GM19455 (cell line): ENCODE measurements at regions not wholly inside any gene's neighbourhood (a gene's known extent, or its start where the extent isn't known, plus 50 kb on each side); places are given as distances from the start of the nearest gene placed in this dataset.
"Not testable (repeated sequence)": the region's sequence is repeated elsewhere in the genome, so short reads cannot be mapped to it uniquely, and the experiment has no call there.

Experiments used
- ATAC-seq: cut with Tn5 transposase; IDR thresholded peaks from one replicate; pipeline ENCODE4 v1.9.1; 2021; ENCODE audit not compliant: unreplicated experiment

DNA sequence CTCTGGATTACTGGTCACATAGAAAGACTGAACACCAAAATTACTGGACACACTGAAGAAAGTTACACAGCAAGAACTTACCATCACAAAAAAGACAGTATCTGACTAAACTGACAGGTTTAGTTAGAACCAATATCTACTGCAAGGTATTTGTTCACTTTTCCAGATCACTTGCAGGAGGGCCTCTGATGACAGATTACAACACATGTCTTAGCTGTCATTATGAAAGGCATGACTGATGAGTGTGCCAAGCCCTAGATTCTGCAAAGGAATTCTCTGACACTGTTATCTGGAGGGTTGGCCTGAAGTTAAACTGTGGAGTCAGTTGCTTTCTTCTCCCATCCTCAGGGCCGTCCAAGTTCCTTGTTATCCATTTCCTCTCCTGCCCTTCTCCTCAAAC lies 242.7 kb downstream of the KIF20B start:
- ATAC-seq = no peak

GRCh38 chr10:89946106-89946505 lies 244.7 kb downstream of the KIF20B start:
- no peak for ATAC-seq

DNA sequence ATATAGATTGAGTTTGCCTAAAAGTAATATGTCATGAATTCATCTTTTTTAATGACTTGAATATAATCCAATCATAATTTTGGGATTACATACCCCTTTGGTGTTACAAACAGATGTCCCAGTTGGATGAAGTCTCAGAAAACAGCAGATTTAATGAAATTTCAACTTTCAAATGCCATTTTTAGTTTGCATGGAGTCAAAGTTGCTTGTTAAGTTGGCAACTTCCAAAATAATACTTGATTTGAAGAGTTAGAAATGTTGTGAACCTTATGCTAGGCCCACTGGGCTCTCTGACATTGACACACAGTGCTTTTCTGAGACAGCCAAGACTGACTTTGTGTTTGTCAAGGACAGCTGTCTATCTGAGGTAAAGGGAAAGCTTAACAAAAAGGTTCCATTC lies 248.1 kb downstream of the KIF20B start:
- ATAC-seq = no peak

DNA sequence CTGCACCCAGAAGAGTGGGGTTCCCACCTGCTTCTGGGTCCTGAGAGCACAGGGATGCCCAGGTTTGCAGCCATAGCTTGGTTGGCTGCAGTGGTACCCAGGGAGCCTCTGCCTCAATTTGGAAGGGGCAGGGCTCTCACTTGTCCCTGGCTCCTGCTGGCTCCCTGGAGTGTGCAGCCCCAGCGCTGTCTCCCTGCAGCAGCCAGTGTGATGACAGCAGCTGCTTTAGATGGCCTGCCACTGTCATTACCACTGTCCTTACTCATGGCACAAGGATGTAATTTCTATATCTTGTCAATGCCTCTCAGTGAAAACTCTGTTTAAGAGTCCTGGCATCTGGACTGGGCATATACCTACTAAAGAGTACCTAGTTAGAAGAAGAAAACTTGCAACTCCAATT lies 250.9 kb downstream of the KIF20B start:
- no peak for ATAC-seq

DNA sequence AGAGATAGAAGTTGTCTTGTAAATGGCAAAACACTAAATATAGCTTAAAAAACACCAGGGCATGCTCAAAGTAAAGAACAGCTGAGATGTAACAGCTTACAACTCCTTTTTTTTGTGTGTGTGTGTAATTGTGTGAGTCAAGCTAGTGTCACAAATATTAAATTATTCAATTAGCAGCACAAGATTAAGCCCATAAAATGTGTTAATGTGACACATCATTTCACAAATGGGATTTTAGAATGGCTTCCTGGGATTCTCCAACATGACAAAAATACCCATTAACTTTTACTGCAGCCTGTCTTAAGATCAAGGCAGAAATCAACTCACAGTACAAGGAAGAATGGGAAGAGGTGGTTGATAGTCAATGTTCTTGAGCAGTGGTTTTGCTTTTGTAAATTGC lies 251.4 kb downstream of the KIF20B start:
- ATAC-seq = no peak

DNA sequence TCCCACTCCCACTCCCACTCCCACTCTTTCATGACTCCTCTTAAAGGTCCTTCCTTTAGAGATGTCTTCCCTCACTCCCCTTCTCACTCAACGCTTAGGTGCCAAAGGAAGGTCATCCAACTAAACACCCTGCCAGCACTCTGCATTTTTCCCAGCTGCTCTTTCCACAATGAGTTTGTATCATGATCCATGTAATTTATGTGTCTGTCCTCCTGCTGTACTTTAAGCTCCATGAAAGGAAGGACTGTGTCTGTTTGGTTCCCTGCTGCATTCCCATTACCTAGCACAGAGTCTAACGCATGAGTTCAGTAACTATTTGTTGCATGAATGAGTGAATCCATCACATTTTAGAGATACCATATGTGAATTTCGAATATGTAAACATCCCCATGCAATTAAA lies 252.7 kb downstream of the KIF20B start:
- no peak for ATAC-seq

DNA sequence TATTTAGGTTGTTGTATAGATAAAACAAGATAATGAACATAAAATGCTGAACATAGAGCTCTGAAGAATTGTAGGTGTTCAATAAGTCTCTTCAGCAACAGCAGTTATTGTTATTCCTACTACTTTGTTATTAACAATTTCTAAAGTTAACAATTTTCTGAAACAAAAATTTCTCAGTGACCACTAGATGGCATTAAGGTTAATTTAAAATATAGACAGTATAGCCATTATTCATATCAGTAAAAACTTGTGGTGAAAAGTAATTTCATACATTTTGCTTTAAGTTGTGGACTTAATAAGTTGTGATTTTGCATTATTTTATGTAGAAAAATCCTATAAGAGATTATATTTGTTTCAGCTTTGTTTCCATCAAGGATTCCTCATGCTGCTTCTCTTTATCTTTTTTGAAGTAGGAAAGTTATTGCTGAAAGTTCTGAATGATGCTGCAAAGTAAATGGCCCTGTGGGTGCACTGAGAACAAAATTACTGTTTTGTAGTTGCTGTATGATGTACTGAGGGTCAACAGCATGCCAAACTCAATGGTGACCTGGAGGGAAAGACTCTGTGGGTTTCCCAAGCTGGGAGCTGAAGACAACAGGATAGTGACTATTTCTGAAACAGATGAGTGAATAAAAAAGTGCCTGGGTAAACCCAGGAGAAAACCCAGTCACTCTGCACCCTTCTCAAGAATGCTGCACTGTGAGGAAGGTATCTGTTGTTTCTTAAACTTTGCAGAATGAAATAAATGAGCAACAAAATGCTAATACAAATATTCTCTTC lies 253.6 kb downstream of the KIF20B start:
- no peak for ATAC-seq

DNA sequence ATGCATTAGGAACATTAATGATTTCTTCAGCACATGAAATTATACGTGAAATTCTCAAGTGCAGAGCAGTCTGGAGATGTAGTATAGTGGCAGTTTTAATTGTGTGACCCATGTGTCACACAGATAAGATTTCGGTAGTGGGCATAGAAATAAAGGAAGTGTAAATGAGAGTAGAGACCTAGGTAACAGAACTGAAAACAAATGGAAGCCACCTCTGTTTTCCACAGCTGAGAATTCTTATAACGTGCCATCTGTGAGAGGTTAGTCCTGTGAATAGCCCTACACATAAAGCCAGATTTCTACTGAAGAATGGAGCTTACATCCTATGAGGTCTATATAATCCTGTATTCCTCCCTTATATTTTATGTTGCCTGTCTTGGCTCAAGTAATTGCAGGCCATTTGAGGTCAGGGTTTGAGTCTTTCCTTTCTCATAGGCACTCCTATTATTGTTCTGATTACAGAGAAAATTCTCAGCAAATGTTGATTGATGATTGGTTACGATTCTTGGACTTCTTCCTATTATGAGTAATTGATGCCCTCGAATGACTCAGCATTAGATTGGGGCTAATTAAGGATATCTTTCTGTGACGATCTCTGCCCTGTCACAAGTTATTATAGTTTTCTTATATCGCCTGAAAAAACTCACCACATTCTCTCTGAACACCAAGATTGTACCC lies 258.2 kb downstream of the KIF20B start:
- ATAC-seq = no peak

DNA sequence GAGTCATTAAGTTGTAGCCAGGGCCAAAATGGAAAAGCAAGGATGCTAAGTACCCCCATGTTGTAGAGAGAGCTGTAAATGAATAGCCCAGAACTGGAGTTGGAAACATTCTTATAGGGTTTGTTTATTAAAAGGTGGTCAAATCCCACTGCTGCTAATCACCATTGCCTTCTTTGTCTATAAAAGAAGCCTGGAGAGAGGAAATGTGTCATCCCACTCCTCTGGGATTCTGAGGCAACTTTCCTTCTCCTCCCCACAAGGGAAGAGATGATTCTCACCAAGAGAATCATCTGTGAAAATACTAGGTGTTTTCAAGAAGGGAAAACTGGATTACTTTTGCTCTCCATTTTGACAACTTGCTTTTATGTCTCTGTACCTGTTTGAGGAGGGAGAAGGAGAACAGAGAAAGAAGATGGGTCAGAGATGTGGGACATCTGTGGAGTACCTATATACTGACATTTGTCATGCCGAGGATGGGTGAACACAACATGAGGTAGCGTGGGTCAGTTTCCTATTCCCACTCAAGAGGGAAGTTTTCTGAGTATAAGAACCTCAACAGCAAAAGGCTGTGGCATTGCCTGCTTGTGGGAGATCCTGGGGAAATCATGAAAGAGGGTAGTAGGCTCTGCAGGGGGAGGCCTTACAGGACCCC lies 262.2 kb downstream of the KIF20B start:
- ATAC-seq = no peak

DNA sequence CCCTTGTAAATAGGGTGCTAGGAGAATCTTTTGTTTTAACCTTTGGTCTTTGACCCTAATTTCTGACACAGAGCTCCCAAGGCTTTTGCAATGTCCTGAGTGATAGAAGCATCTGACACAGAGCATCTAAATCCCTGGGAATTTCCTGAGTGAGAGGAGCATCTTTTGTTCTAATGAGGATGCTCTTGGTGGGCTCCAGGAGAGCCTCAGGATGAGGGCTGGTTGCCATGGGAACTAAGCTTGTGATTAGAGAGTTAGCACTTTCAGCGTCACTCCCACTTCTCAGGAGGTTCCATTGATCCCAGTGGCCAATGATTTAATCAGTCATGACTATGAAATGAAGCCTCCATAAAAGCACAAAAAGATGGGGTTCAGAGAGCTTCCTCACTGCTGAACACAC lies 264.8 kb downstream of the KIF20B start:
- ATAC-seq = no peak

DNA sequence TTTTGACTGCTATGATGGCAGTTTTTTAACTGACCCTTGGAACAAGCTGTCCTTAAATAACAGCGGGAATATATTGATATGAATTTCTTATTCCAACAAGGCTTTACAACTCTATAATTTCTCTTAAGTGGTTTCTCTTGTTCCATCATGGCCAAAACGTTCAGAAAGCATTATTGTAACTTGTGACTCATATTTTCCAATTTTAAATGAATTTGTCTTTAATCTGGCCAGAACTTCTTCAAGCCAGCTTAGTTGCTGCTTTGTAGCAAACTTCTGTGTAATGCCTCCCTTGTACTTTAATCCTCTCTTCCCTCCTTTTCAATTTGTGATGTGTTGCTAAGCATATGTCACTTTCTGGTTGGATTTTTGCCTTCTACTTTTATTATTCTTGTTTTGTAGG lies 271.9 kb downstream of the KIF20B start:
- ATAC-seq = no peak

GRCh38 chr10:89975071-89975470 lies 273.7 kb downstream of the KIF20B start:
- ATAC-seq = no peak

DNA sequence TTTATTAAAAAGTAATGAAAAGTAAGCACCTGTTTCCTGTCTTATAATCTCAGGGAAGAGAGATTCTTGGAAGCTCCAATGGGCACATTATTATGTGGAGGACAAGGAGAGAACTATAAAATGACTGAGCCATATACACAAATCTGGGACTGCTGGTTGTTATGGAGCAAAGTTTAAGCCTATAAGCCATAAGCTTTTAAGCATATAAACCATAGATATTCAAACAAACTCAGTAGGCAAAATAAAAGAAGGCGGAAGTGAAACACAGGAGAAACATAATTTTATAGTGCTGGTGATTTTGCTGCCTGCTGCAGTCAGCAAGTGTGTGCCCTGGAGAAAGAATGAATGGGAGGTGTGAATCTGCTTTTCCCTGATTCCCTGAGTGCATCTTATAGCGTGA lies 274.4 kb downstream of the KIF20B start:
- ATAC-seq = no peak

GRCh38 chr10:89978081-89978480 lies 276.7 kb downstream of the KIF20B start:
- ATAC-seq = no peak

DNA sequence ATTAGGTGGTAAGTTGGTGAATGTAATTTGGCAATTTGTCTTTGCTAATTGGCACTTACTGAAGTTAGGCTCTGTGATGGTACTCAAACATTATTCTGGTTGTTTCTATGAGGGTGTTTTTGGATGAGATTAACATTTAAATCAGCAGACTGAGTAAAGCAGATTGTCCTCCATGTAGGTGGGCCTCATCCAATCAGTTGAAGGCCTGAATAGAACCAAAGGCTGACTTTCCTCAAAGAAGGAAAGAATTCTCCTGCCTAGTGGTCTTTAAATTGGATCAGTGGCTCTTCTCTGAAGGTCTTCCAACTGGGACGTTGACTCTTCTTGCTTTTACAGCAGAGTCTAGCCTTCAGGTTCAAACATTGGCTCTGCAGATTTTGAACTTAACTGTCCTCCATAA lies 278.3 kb downstream of the KIF20B start:
- no peak for ATAC-seq

DNA sequence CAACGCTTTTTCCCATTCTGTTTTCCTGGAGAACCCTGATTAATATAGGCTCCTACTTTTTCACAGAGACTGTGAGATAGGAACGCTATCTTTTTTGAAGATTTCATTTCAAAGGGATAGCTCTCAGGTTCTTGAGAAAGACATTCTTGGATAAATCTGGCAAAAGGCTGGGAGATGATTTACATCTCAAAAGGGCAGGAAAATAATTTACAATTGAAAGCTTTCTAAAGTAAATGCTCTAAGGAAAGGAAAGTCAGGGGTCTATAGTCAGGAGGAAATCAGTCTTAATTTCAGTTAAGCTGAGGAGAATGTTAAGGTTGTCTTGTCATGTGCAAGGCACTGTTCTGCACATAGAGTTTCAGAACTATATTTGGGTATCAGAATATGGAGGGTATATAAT lies 278.8 kb downstream of the KIF20B start:
- no peak for ATAC-seq

GRCh38 chr10:89981891-89982290 lies 280.5 kb downstream of the KIF20B start:
- no peak for ATAC-seq

GRCh38 chr10:89985446-89985845 lies 284.1 kb downstream of the KIF20B start:
- ATAC-seq = no peak

- not testable (repeated sequence) for ATAC-seq
Observed at GRCh38 chr10:89988361-89988760, 287.0 kb downstream of the KIF20B start.

- no peak for ATAC-seq
Observed at GRCh38 chr10:89992575-89992974, 291.2 kb downstream of the KIF20B start.

DNA sequence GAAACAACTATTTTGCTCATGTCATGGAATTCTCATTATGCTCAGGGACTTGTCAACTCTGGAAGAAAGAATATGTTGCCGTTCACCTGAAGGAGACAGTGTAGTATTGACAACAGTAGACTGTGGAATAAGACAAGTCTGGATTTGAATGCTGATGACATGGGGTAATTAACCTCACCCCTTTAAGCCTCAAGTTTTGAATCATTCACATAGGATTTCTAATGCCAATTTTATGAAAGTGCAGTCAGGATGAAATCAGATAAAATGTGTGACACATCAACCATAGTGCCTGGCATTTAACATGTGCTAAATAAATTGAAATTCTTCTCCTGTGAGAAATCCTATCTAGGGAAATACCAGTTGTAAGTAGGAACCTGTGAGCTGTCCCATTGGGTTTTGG lies 305.8 kb downstream of the KIF20B start:
- ATAC-seq = no peak

DNA sequence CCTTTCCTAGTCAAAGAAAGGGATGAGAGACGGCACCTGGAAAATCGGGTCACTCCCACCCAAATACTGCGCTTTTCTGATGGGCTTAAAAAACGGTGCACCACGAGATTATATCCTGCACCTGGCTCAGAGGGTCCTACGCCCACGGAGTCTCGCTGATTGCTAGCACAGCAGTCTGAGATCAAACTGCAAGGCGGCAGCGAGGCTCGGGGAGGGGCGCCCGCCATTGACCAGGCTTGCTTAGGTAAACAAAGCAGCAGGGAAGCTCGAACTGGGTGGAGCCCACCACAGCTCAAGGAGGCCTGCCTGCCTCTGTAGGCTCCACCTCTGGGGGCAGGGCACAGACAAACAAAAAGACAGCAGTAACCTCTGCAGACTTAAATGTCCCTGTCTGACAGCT lies 309.9 kb downstream of the KIF20B start:
- ATAC-seq = not testable (repeated sequence)
